ENCODE measurements at regions not wholly inside any gene's neighbourhood (a gene's known extent, or its start where the extent isn't known, plus 50 kb on each side); places are given as distances from the start of the nearest gene placed in this dataset.

- intact Hi-C loops (cut with DNase I), result no loop called here
- Histone ChIP-seq H3K4me1 (no peaks in the 10 kb centered on the region), H3K36me3 (no peaks in the 10 kb centered on the region), H3K27me3 (no peaks in the 10 kb centered on the region), H3K27ac (no peak overlapping the region), H3K9me3 (no peaks in the 10 kb centered on the region), H3K4me3 (no peak overlapping the region)
- TF ChIP-seq POLR2A (IDR thresholded peaks at IDR 0.05), result no peak
- TF ChIP-seq, protein P1, sequence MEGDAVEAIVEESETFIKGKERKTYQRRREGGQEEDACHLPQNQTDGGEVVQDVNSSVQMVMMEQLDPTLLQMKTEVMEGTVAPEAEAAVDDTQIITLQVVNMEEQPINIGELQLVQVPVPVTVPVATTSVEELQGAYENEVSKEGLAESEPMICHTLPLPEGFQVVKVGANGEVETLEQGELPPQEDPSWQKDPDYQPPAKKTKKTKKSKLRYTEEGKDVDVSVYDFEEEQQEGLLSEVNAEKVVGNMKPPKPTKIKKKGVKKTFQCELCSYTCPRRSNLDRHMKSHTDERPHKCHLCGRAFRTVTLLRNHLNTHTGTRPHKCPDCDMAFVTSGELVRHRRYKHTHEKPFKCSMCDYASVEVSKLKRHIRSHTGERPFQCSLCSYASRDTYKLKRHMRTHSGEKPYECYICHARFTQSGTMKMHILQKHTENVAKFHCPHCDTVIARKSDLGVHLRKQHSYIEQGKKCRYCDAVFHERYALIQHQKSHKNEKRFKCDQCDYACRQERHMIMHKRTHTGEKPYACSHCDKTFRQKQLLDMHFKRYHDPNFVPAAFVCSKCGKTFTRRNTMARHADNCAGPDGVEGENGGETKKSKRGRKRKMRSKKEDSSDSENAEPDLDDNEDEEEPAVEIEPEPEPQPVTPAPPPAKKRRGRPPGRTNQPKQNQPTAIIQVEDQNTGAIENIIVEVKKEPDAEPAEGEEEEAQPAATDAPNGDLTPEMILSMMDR (IDR thresholded peaks at IDR 0.05), result no peak
- TF ChIP-seq POLR2AphosphoS5 (IDR thresholded peaks at IDR 0.05; ENCODE audit: insufficient read depth in 1 of 2, low read depth in 1 of 2), result no peak
- DNase-seq (ENCODE audit: extremely low spot score in 2 of 2), result no peak
Measured at GRCh38 chr5:143749581-143750205, 62.3 kb upstream of the HMHB1 start.

- no peaks in the 10 kb centered on the region for H3K4me1 ChIP-seq
- DNase-seq (ENCODE audit: extremely low spot score in 2 of 2), result no peak
- TF ChIP-seq, protein P1 (IDR thresholded peaks at IDR 0.05), result no peak
- TF ChIP-seq POLR2A (IDR thresholded peaks at IDR 0.05) (no peak), POLR2AphosphoS5 (IDR thresholded peaks at IDR 0.05; ENCODE audit: insufficient read depth in 1 of 2, low read depth in 1 of 2) (no peak)
- no peaks in the 10 kb centered on the region for H3K36me3 ChIP-seq
- H3K9me3 ChIP-seq, result no peaks in the 10 kb centered on the region
- no peaks in the 10 kb centered on the region for H3K27me3 ChIP-seq
- no peak overlapping the region for H3K4me3 ChIP-seq
- no peak overlapping the region for H3K27ac ChIP-seq
- intact Hi-C loops (cut with DNase I), result no loop called here
Measured at GRCh38 chr5:143748516-143748915, 63.4 kb upstream of the HMHB1 start.

DNA sequence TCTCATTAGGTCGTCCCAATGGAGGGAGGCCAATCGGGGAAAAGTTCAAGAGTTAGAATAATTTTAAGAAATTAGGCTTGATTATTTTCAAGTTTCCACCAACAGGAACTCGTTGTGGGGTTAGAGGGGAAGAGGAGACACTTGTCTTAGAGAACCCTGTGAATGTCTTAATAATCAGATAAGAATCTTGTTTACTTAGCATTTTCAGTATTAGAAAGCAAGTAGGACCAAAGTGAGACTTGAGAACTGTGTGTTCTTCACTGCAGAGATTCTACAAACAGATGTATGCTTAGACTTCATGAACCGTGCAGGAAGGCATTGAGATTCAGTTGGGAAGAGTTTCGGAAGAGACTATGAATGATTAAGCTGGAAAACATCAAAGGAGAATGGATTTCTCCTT is 69.0 kb upstream of the HMHB1 start:
- no peaks in the 10 kb centered on the region for H3K27me3 ChIP-seq
- no peak overlapping the region for H3K27ac ChIP-seq
- no peaks in the 10 kb centered on the region for H3K36me3 ChIP-seq
- DNase-seq (ENCODE audit: extremely low spot score in 2 of 2), result no peak
- intact Hi-C loops (cut with DNase I), result no loop called here
- H3K4me3 ChIP-seq, result no peak overlapping the region
- no peak for TF ChIP-seq POLR2AphosphoS5 (IDR thresholded peaks at IDR 0.05; ENCODE audit: insufficient read depth in 1 of 2, low read depth in 1 of 2)
- TF ChIP-seq POLR2A (IDR thresholded peaks at IDR 0.05), result no peak
- TF ChIP-seq, protein P1 (IDR thresholded peaks at IDR 0.05), result no peak
- no peaks in the 10 kb centered on the region for H3K4me1 ChIP-seq
- H3K9me3 ChIP-seq, result no peaks in the 10 kb centered on the region

GRCh38 chr5:143741421-143741820 is 70.5 kb upstream of the HMHB1 start:
- H3K27ac ChIP-seq, result no peak overlapping the region
- H3K4me3 ChIP-seq, result no peak overlapping the region
- no peak for TF ChIP-seq POLR2AphosphoS5 (IDR thresholded peaks at IDR 0.05; ENCODE audit: insufficient read depth in 1 of 2, low read depth in 1 of 2)
- TF ChIP-seq, protein P1 (IDR thresholded peaks at IDR 0.05), result no peak
- no peaks in the 10 kb centered on the region for H3K27me3 ChIP-seq
- no peaks in the 10 kb centered on the region for H3K9me3 ChIP-seq
- no peak for DNase-seq (ENCODE audit: extremely low spot score in 2 of 2)
- H3K4me1 ChIP-seq, result no peaks in the 10 kb centered on the region
- intact Hi-C loops (cut with DNase I), result no loop called here
- no peaks in the 10 kb centered on the region for H3K36me3 ChIP-seq

GRCh38 chr5:143740956-143741355 is 71.0 kb upstream of the HMHB1 start:
- Histone ChIP-seq H3K4me1 (no peaks in the 10 kb centered on the region), H3K9me3 (no peaks in the 10 kb centered on the region), H3K27me3 (no peaks in the 10 kb centered on the region), H3K27ac (no peak overlapping the region), H3K36me3 (no peaks in the 10 kb centered on the region), H3K4me3 (no peak overlapping the region)
- intact Hi-C loops (cut with DNase I), result no loop called here
- no peak for DNase-seq (ENCODE audit: extremely low spot score in 2 of 2)
- TF ChIP-seq POLR2A (IDR thresholded peaks at IDR 0.05) (no peak), POLR2AphosphoS5 (IDR thresholded peaks at IDR 0.05; ENCODE audit: insufficient read depth in 1 of 2, low read depth in 1 of 2) (no peak)
- TF ChIP-seq, protein P1 (IDR thresholded peaks at IDR 0.05), result no peak
